Gastroesophageal sphincter (tissue), 3 donors: ENCODE measurements at regions not wholly inside any gene's neighbourhood (a gene's known extent, or its start where the extent isn't known, plus 50 kb on each side); places are given as distances from the start of the nearest gene placed in this dataset.

ENCODE experiments used
- EP300 ChIP-seq: sonication (generic); formaldehyde crosslinking; IDR thresholded peaks from one replicate; pipeline ENCODE4 v1.6.1; 2017; ENCODE audit warnings: antibody characterized with exemption, mild to moderate bottlenecking
- POLR2A ChIP-seq, 2 donors: fragments of 450-650 bp; IDR thresholded peaks; one replicate each; pipeline ENCODE4 v1.6.1; 2017; ENCODE audit warnings: antibody characterized with exemption in 2 of 2, mild to moderate bottlenecking in 2 of 2, moderate library complexity in 1 of 2
- POLR2AphosphoS5 ChIP-seq: sonication (generic); formaldehyde crosslinking; IDR thresholded peaks from one replicate; pipeline ENCODE4 v1.6.1; 2017; ENCODE audit warnings: antibody characterized with exemption
- TF ChIP-seq, protein P1 (sequence below), 4 experiments: fragments of 200-600 bp in 2 of 4; fragments of 450-650 bp in 2 of 4; sonication (generic) in 1 of 4; IDR thresholded peaks; one replicate each; pipeline ENCODE4 v1.5.1; 2017 to 2019; ENCODE audit warnings: antibody characterized with exemption in 4 of 4, mild to moderate bottlenecking in 2 of 4, moderate library complexity in 2 of 4

GRCh38 chr2:12379143-12379542 is 337.6 kb upstream of the TRIB2 start:
- TF ChIP-seq POLR2A (IDR thresholded peaks at IDR 0.05) (no peak), EP300 (no peak), POLR2AphosphoS5 (no peak)
- TF ChIP-seq, protein P1, sequence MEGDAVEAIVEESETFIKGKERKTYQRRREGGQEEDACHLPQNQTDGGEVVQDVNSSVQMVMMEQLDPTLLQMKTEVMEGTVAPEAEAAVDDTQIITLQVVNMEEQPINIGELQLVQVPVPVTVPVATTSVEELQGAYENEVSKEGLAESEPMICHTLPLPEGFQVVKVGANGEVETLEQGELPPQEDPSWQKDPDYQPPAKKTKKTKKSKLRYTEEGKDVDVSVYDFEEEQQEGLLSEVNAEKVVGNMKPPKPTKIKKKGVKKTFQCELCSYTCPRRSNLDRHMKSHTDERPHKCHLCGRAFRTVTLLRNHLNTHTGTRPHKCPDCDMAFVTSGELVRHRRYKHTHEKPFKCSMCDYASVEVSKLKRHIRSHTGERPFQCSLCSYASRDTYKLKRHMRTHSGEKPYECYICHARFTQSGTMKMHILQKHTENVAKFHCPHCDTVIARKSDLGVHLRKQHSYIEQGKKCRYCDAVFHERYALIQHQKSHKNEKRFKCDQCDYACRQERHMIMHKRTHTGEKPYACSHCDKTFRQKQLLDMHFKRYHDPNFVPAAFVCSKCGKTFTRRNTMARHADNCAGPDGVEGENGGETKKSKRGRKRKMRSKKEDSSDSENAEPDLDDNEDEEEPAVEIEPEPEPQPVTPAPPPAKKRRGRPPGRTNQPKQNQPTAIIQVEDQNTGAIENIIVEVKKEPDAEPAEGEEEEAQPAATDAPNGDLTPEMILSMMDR (IDR thresholded peaks at IDR 0.05), result no peak
